ENCODE measurements at regions not wholly inside any gene's neighbourhood (a gene's known extent, or its start where the extent isn't known, plus 50 kb on each side); places are given as distances from the start of the nearest gene placed in this dataset.

GRCh38 chr22:49115197-49115596 is 712.5 kb downstream of the BRD1 start:
- no peak for TF ChIP-seq CTCF (IDR thresholded peaks at IDR 0.05; ENCODE audit: insufficient read depth, low read length)
- no peak for TF ChIP-seq POLR2AphosphoS5 (IDR thresholded peaks at IDR 0.05; ENCODE audit: low read depth)
- TF ChIP-seq REST (IDR thresholded peaks at IDR 0.05; ENCODE audit: insufficient replicate concordance, low read depth): no peak
- no peak for TF ChIP-seq GABPA (IDR thresholded peaks at IDR 0.05; ENCODE audit: low read depth)
- no peak for TF ChIP-seq SPI1 (IDR thresholded peaks at IDR 0.05; ENCODE audit: borderline replicate concordance, low read depth)

All from HL-60 (cell line).